HCT116 (cell line): ENCODE measurements at regions not wholly inside any gene's neighbourhood (a gene's known extent, or its start where the extent isn't known, plus 50 kb on each side); places are given as distances from the start of the nearest gene placed in this dataset.
"Not testable (repeated sequence)": the region's sequence is repeated elsewhere in the genome, so short reads cannot be mapped to it uniquely, and the experiment has no call there.

Experiments used
- ATAC-seq: fragments of 200-7000 bp; cut with Tn5 transposase; 2 replicates; pipeline ENCODE4 v1.9.1; 2020; ENCODE audit warnings: mild to moderate bottlenecking, moderate library complexity
- BruUV-seq: library from RNA; stranded (reverse); fragments of 400-500 nt; replicated peaks from 2 replicates; lab custom pipeline; 2021; lab: Mats Ljungman, UMichigan
- CTCF ChIA-PET: fragments of 300-600 bp; sonication (Branson Sonifier 250); formaldehyde crosslinking; loops from one replicate; lab custom pipeline; 2021; ENCODE audit warnings: antibody characterized with exemption; lab: Charles Lee
- POLR2A ChIA-PET: fragments of 300-600, 350-600 bp; sonication (Branson Sonifier 250); formaldehyde crosslinking; loops from one replicate; lab custom pipeline; 2021; ENCODE audit warnings: antibody characterized with exemption; lab: Charles Lee
- RAD21 ChIA-PET, 2 experiments: fragments of 300-600 bp; sonication (Branson Sonifier 250); formaldehyde crosslinking; loops; one replicate each; lab custom pipeline; 2023; ENCODE audit warnings: low total read pairs in 2 of 2; ENCODE audit not compliant: uncharacterized antibody in 2 of 2, unreplicated experiment in 2 of 2, low non-redundant PET in 1 of 2; lab: Charles Lee
- DNase-seq: peaks from one replicate; pipeline ENCODE4 v3.0.0-alpha.2; 2010; ENCODE audit warnings: low read depth, low spot score
- H2AFZ ChIP-seq: fragments of 200-600 bp; shearing (Covaris generic), sonication (generic); 2 replicates; pipeline ENCODE4 v1.6.1; 2017; ENCODE audit warnings: low read depth, mixed run types, mixed read lengths, antibody characterized with exemption, low read length; ENCODE audit not compliant: poor library complexity, severe bottlenecking
- H3K27ac ChIP-seq: 2 replicates; pipeline ENCODE4 v1.5.1; 2012; ENCODE audit warnings: low read depth, low read length
- H3K27me3 ChIP-seq: fragments of 200-600 bp; sonication (generic); 2 replicates; pipeline ENCODE4 v1.6.1; 2016; ENCODE audit warnings: mixed run types, low read length, mixed read lengths; ENCODE audit not compliant: insufficient read depth
- H3K36me3 ChIP-seq, 2 experiments: fragments of 200-500 bp in 1 of 2; fragments of 200-600 bp in 1 of 2; sonication (Bioruptor generic) in 1 of 2; sonication (generic) in 1 of 2; 2 replicates each; pipeline versions ENCODE4 v1.5.1 to v1.6.1; 2014 to 2016; ENCODE audit warnings: low read length in 2 of 2, inconsistent platforms in 1 of 2, mixed read lengths in 1 of 2, mixed run types in 1 of 2; ENCODE audit not compliant: insufficient read depth in 2 of 2, control insufficient read depth in 1 of 2
- H3K4me1 ChIP-seq, 2 experiments: fragments of 200-600 bp in 1 of 2; sonication (generic) in 1 of 2; 2 replicates each; pipeline versions ENCODE4 v1.5.1 to v1.6.1; 2012 to 2017; ENCODE audit warnings: low read length in 2 of 2, inconsistent platforms in 1 of 2, mild to moderate bottlenecking in 1 of 2, mixed read lengths in 1 of 2, mixed run types in 1 of 2, moderate library complexity in 1 of 2; ENCODE audit not compliant: insufficient read depth in 2 of 2, control insufficient read depth in 1 of 2
- H3K4me2 ChIP-seq: fragments of 200-600 bp; sonication (generic); 2 replicates; pipeline ENCODE4 v1.6.1; 2017; ENCODE audit warnings: mixed run types, low read length, mixed read lengths
- H3K4me3 ChIP-seq, 2 experiments: fragments of 200-600 bp in 1 of 2; sonication (generic) in 1 of 2; replicated peaks in 1 of 2; 2 replicates each; pipeline ENCODE4 v1.5.1; 2011 to 2016; ENCODE audit warnings: low read length in 2 of 2, control low read depth in 1 of 2, low read depth in 1 of 2, mild to moderate bottlenecking in 1 of 2, mixed read lengths in 1 of 2, mixed run types in 1 of 2
- H3K79me2 ChIP-seq: fragments of 200-600 bp; sonication (generic); 2 replicates; pipeline ENCODE4 v1.6.1; 2017; ENCODE audit warnings: mild to moderate bottlenecking, mixed run types, low read length, moderate library complexity, mixed read lengths; ENCODE audit not compliant: insufficient read depth
- H3K9ac ChIP-seq: fragments of 200-600 bp; sonication (generic); 2 replicates; pipeline ENCODE4 v1.6.1; 2016; ENCODE audit warnings: low read length, mixed read lengths
- H3K9me2 ChIP-seq: fragments of 200-600 bp; sonication (generic), shearing (Covaris generic); 2 replicates; pipeline ENCODE4 v1.6.1; 2017; ENCODE audit warnings: mixed run types, mild to moderate bottlenecking, moderate library complexity; ENCODE audit not compliant: insufficient read depth
- H3K9me3 ChIP-seq, 2 experiments: fragments of 200-500 bp in 1 of 2; fragments of 200-600 bp in 1 of 2; sonication (Bioruptor generic) in 1 of 2; sonication (generic) in 1 of 2; 2 replicates each; pipeline ENCODE4 v1.6.1; 2014 to 2017; ENCODE audit warnings: low read length in 2 of 2, mixed read lengths in 2 of 2, inconsistent platforms in 1 of 2, low read depth in 1 of 2, mild to moderate bottlenecking in 1 of 2, mixed run types in 1 of 2, moderate library complexity in 1 of 2; ENCODE audit not compliant: control insufficient read depth in 1 of 2, insufficient read depth in 1 of 2
- H4K20me1 ChIP-seq: fragments of 200-600 bp; sonication (generic), shearing (Covaris generic); 2 replicates; pipeline ENCODE4 v1.6.1; 2017; ENCODE audit warnings: mixed run types, mild to moderate bottlenecking, moderate library complexity; ENCODE audit not compliant: insufficient read depth
- ATF3 ChIP-seq: IDR thresholded peaks from 2 replicates; pipeline ENCODE4 v1.6.1; 2012
- CTCF ChIP-seq, 3 experiments: fragments of 200-600 bp in 1 of 3; sonication (generic) in 1 of 3; IDR thresholded peaks in 2 of 3; conservative IDR thresholded peaks in 1 of 3; 2 replicates each; pipeline ENCODE4 v1.5.1; 2012 to 2017; ENCODE audit warnings: low read depth in 2 of 3, low read length in 2 of 3, antibody characterized with exemption in 1 of 3, borderline replicate concordance in 1 of 3, control low read depth in 1 of 3, mild to moderate bottlenecking in 1 of 3, mixed read lengths in 1 of 3, mixed run types in 1 of 3, moderate library complexity in 1 of 3; ENCODE audit not compliant: insufficient read depth in 1 of 3
- EGR1 ChIP-seq: IDR thresholded peaks from 2 replicates; pipeline ENCODE4 v1.6.1; 2012; ENCODE audit warnings: low read depth
- ELF1 ChIP-seq: IDR thresholded peaks from 2 replicates; pipeline ENCODE4 v1.6.1; 2012; ENCODE audit warnings: low read depth, borderline replicate concordance
- EZH2 ChIP-seq: fragments of 200-600 bp; sonication (generic); IDR thresholded peaks from 2 replicates; pipeline ENCODE4 v1.6.1; 2017; ENCODE audit warnings: antibody characterized with exemption, mixed run types
- RAD21 ChIP-seq: IDR thresholded peaks from 2 replicates; pipeline ENCODE4 v1.6.1; 2012; ENCODE audit warnings: low read depth, mild to moderate bottlenecking
- REST ChIP-seq: IDR thresholded peaks from 2 replicates; pipeline ENCODE4 v1.6.1; 2012; ENCODE audit warnings: low read depth
- SIN3A ChIP-seq: IDR thresholded peaks from 2 replicates; pipeline ENCODE4 v1.6.1; 2012; ENCODE audit warnings: low read depth
- SRF ChIP-seq: IDR thresholded peaks from 2 replicates; pipeline ENCODE4 v1.6.1; 2012; ENCODE audit warnings: low read depth
- YY1 ChIP-seq: IDR thresholded peaks from 2 replicates; pipeline ENCODE4 v1.6.1; 2011; ENCODE audit warnings: low read length, low read depth, moderate library complexity, mild to moderate bottlenecking; ENCODE audit not compliant: insufficient replicate concordance; ENCODE audit errors: extremely low read depth
- ZNF274 ChIP-seq: fragments of 200-500 bp; sonication (Bioruptor generic); IDR thresholded peaks from 2 replicates; pipeline ENCODE4 v1.6.1; 2014; ENCODE audit warnings: mild to moderate bottlenecking, low read depth, low read length, inconsistent platforms
- intact Hi-C: fragments of 100-400 bp; cut with micrococcal nuclease; formaldehyde crosslinking; loops from 2 replicates; pipeline ENCODE4 v1.10.0; 2022

GRCh38 chr3:110506890-110507289 lies 564.7 kb upstream of the NECTIN3 start:
- H4K20me1 ChIP-seq = no peaks in the 10 kb centered on the region
- H2AFZ ChIP-seq = no peak overlapping the region
- H3K9me3 ChIP-seq = no peaks in the 10 kb centered on the region
- no peak overlapping the region for H3K4me2 ChIP-seq
- CTCF ChIA-PET = no interaction called here
- no peaks in the 10 kb centered on the region for H3K36me3 ChIP-seq
- DNase-seq = no peak
- POLR2A ChIA-PET = no interaction called here
- H3K4me3 ChIP-seq = no peak overlapping the region
- BruUV-seq = no TSS peak
- no peaks in the 10 kb centered on the region for H3K79me2 ChIP-seq
- intact Hi-C loops = no loop called here
- H3K9ac ChIP-seq = no peak overlapping the region
- no peak for TF ChIP-seq EGR1
- no peak for TF ChIP-seq SIN3A
- no peak for TF ChIP-seq ELF1
- TF ChIP-seq ATF3 = no peak
- no peak for TF ChIP-seq ZNF274
- TF ChIP-seq CTCF (IDR thresholded peaks at IDR 0.05 in 2 of 3, conservative IDR thresholded peaks at IDR 0.05 in 1 of 3; ENCODE audit: borderline replicate concordance in 1 of 3, insufficient read depth in 1 of 3, low read depth in 2 of 3, low read length in 2 of 3) = no peak
- TF ChIP-seq REST = no peak
- no peak for TF ChIP-seq EZH2
- no peak for TF ChIP-seq RAD21
- TF ChIP-seq SRF = no peak
- no peak for TF ChIP-seq YY1
- TF ChIP-seq, all 23 proteins: peak for 0
- no peak overlapping the region for H3K27ac ChIP-seq
- RAD21 ChIA-PET = no interaction called here
- H3K9me2 ChIP-seq = no peaks in the 10 kb centered on the region
- ATAC-seq = no peak
- no peaks in the 10 kb centered on the region; a peak in 1 of 4 replicates for H3K4me1 ChIP-seq
- no peaks in the 10 kb centered on the region for H3K27me3 ChIP-seq

- H3K9ac ChIP-seq, H3K9me3 ChIP-seq, H3K4me2 ChIP-seq, H3K79me2 ChIP-seq, H3K27ac ChIP-seq, CTCF ChIA-PET, H4K20me1 ChIP-seq, intact Hi-C loops, RAD21 ChIA-PET, H3K4me1 ChIP-seq, DNase-seq, H3K27me3 ChIP-seq, H2AFZ ChIP-seq, POLR2A ChIA-PET, ATAC-seq, H3K4me3 ChIP-seq, H3K9me2 ChIP-seq, H3K36me3 ChIP-seq, BruUV-seq: not testable (repeated sequence)
Measured at GRCh38 chr3:110507570-110507969, 564.0 kb upstream of the NECTIN3 start.
